ENCODE measurements at regions not wholly inside any gene's neighbourhood (a gene's known extent, or its start where the extent isn't known, plus 50 kb on each side); places are given as distances from the start of the nearest gene placed in this dataset.

DNA sequence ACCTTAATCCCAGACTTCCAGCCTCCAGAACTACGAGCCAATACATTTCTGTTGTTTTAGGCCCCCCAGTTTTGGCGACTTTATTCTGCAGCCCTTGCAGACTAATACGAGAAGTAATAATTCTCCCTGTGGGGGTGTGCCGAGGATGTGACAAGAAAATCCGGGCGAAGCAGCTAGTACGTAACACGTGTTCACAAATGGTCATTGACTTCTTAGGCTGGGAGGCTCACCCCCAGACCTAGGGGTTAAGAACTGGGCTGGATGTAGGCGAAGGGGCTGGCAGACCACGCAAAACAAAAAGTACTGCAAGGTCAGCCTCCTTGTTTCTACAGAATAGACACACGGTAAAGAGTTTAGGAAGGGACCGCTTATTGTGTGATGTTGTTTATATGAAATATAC lies 69.8 kb upstream of the ESRRB start:
- H3K4me1 ChIP-seq (ENCODE audit: control insufficient read depth, insufficient read depth, low read length) = peaks cover 16% of the 10 kb centered on the region
- no peak overlapping the region for H3K9ac ChIP-seq (ENCODE audit: low read length)
- H3K27me3 ChIP-seq (ENCODE audit: control insufficient read depth, insufficient read depth, low read length) = peaks cover 28% of the 10 kb centered on the region
- H3K4me3 ChIP-seq (ENCODE audit: low read depth, low read length) = no peak overlapping the region
- H3K27ac ChIP-seq (ENCODE audit: low read depth, low read length) = no peak overlapping the region
- no peaks in the 10 kb centered on the region for H3K36me3 ChIP-seq (ENCODE audit: control insufficient read depth, insufficient read depth, low read length)
- no peaks in the 10 kb centered on the region for H3K9me3 ChIP-seq (ENCODE audit: control insufficient read depth, insufficient read depth, low read depth, low read length)

DNA sequence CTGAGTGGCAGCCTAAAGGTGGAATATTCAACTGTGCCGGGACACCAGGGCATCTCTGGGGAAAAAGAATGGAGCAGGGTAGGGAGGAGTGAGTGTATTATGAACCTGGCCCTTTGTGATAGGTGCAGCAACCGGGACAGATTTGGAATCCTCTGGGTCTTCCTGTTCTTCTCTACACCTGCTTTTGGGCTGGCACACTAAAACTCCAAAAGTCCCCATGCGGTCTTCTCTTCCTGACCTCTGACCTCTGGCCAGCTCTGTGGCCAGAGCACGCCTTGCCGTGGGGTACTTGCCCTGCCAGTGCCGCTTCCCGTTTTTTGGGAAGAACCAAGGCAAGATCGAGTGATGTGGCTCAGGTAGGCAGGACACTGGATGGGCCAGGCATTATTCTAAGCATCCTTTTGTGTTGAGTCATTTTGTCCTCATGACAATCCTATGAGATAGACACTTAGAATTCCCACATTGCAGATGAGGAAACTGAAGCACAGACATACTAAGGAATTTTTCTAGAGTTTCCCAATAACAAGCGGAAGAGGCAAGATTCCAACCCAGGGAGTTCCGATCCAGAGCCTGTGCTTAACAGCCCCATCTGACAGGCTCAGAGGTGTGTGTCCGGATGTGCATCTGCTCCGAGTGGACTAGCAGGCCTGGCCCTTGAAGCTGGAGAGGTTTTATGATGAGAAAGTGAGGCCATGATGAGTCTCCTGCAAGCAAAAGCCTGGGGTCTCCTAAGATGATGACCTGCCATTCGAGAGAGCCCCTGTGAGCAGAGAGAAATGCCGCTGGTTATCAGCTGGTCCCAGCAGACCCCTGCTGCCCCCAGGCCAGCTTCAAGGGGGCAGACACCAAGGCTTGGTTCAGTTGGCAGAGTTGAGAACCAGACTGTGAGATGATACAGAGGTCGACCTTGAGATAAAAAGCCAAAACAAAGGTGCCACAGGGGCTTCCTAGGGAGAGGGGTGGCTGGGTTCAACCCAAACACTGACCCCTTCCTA lies 67.9 kb upstream of the ESRRB start:
- Histone ChIP-seq H3K27me3 (ENCODE audit: control insufficient read depth, insufficient read depth, low read length) (peaks cover 47% of the 10 kb centered on the region), H3K4me3 (ENCODE audit: low read depth, low read length) (no peak overlapping the region), H3K4me1 (ENCODE audit: control insufficient read depth, insufficient read depth, low read length) (peaks cover 34% of the 10 kb centered on the region), H3K9ac (ENCODE audit: low read length) (no peak overlapping the region), H3K9me3 (ENCODE audit: control insufficient read depth, insufficient read depth, low read depth, low read length) (no peaks in the 10 kb centered on the region), H3K36me3 (ENCODE audit: control insufficient read depth, insufficient read depth, low read length) (no peaks in the 10 kb centered on the region), H3K27ac (ENCODE audit: low read depth, low read length) (no peak overlapping the region)

DNA sequence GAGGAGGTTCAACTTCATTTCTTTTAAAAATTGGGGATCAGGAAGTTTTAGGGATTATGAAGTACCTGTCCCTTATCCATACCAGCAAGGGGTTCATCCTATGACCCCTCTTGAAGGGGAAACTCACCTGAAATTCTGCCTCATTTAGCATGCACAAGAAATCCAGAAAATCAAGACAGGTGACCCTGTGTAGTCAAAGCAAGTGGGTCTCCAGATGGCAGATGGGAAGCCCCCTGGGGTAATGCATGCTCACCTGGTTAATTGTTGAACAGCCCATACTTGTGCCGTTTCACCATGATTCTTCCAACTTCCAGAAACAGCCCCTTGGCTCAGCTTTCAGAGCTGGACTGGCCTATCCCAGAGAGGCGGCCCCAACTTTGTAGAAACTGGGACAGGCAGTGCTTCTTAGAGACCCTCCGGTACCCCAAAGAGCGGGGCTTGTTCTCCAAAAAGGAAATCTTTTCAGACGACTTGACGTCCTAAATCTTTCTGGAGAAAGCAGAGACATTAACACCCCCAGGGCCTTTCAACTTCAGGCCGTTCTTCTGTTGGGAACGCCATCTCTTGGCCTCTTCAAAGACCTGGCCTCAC lies 66.3 kb upstream of the ESRRB start:
- H3K4me1 ChIP-seq (ENCODE audit: control insufficient read depth, insufficient read depth, low read length) = peaks cover 50% of the 10 kb centered on the region
- peaks cover 47% of the 10 kb centered on the region for H3K27me3 ChIP-seq (ENCODE audit: control insufficient read depth, insufficient read depth, low read length)
- no peak overlapping the region for H3K9ac ChIP-seq (ENCODE audit: low read length)
- no peaks in the 10 kb centered on the region for H3K9me3 ChIP-seq (ENCODE audit: control insufficient read depth, insufficient read depth, low read depth, low read length)
- H3K4me3 ChIP-seq (ENCODE audit: low read depth, low read length) = peak overlapping the region; percentile 46; the same call in 1 of the 2 replicates
- no peak overlapping the region for H3K27ac ChIP-seq (ENCODE audit: low read depth, low read length)
- no peaks in the 10 kb centered on the region for H3K36me3 ChIP-seq (ENCODE audit: control insufficient read depth, insufficient read depth, low read length)

DNA sequence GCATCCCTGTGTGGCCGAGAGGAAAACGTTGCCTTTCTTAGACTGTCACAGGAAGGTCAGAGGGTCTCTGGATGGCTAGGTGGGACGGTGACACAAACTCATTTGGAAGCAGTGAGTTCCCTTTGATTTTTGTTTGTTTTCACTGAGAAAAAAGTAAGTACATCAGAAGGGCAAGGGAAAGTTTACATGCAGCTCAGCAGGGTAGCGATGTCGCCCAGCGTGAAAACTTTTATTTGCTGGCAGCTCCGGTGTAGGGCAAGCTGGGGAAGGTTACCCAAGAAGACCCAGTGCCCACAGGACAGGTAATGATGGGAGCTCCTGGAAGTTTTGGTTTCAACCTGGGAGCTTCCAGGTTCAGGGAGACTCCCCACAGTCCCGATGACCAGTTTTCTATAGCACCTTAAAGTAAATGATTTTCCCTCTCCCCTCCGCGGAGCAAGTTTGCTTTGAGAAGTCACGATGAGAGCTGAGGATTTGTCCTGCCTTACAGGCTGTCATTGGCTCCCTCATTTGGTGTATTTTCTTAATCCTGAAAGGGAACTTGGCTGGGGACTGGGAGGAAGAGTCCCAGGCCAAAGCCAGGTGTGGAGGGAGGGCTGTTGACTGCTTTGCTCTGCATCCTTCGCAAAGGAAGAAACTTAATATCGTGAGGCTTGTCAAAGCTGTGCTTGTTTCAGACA lies 64.7 kb upstream of the ESRRB start:
- no peaks in the 10 kb centered on the region for H3K36me3 ChIP-seq (ENCODE audit: control insufficient read depth, insufficient read depth, low read length)
- H3K4me3 ChIP-seq (ENCODE audit: low read depth, low read length) = peak overlapping the region; percentile 46
- peaks cover 54% of the 10 kb centered on the region for H3K27me3 ChIP-seq (ENCODE audit: control insufficient read depth, insufficient read depth, low read length)
- peaks cover 61% of the 10 kb centered on the region for H3K4me1 ChIP-seq (ENCODE audit: control insufficient read depth, insufficient read depth, low read length)
- H3K27ac ChIP-seq (ENCODE audit: low read depth, low read length) = no peak overlapping the region
- H3K9ac ChIP-seq (ENCODE audit: low read length) = peak overlapping the region; percentile 29
- no peaks in the 10 kb centered on the region for H3K9me3 ChIP-seq (ENCODE audit: control insufficient read depth, insufficient read depth, low read depth, low read length)

DNA sequence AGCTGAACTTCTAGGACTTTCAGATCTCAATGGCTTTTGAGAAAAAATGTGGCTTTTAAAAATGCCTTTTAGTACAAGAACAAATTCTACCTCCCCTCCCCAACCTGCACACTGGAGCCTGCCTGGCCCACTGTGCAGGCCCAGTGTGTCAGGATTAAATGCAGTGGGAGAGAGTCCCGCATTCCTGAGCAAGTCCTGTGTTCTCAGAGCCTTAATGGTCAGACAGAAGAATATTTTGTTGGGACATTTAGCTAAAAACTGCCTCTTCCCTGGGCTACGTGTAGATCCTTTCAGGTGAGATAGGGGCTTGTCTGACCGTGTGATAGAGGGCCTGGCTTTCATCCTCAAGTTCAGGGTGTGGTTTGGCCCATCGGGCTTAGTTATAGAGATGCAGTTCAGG lies 63.1 kb upstream of the ESRRB start:
- Histone ChIP-seq H3K9ac (ENCODE audit: low read length) (no peak overlapping the region), H3K27ac (ENCODE audit: low read depth, low read length) (no peak overlapping the region), H3K4me3 (ENCODE audit: low read depth, low read length) (no peak overlapping the region), H3K36me3 (ENCODE audit: control insufficient read depth, insufficient read depth, low read length) (no peaks in the 10 kb centered on the region), H3K27me3 (ENCODE audit: control insufficient read depth, insufficient read depth, low read length) (peaks cover 56% of the 10 kb centered on the region), H3K4me1 (ENCODE audit: control insufficient read depth, insufficient read depth, low read length) (peaks cover 61% of the 10 kb centered on the region), H3K9me3 (ENCODE audit: control insufficient read depth, insufficient read depth, low read depth, low read length) (no peaks in the 10 kb centered on the region)

DNA sequence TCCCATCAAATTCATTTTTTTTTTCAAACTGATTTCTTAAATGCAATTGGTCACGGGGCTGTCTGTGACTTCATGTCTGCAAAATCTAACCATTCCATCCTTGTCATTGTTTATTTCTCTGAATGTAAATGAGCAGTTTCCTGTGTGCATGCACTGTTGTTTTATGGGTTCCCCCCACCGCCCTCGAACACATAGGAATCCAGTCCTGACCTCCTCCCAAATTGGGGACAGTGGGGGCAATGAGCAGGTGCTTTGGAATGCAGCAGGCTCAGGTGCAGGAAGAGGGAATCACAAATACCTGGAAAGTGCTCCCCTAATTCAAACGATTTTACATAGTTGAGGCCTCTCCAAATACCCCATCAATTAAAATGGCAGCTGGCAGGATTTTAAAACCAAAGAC lies 62.6 kb upstream of the ESRRB start:
- Histone ChIP-seq H3K27me3 (ENCODE audit: control insufficient read depth, insufficient read depth, low read length) (peaks cover 55% of the 10 kb centered on the region), H3K4me1 (ENCODE audit: control insufficient read depth, insufficient read depth, low read length) (peaks cover 61% of the 10 kb centered on the region), H3K4me3 (ENCODE audit: low read depth, low read length) (no peak overlapping the region; the same call in 1 of the 2 replicates), H3K9me3 (ENCODE audit: control insufficient read depth, insufficient read depth, low read depth, low read length) (no peaks in the 10 kb centered on the region), H3K9ac (ENCODE audit: low read length) (no peak overlapping the region), H3K27ac (ENCODE audit: low read depth, low read length) (0 out of 2 replicates have a peak overlapping the region, but pooled peaks have one; percentile 51), H3K36me3 (ENCODE audit: control insufficient read depth, insufficient read depth, low read length) (no peaks in the 10 kb centered on the region)

DNA sequence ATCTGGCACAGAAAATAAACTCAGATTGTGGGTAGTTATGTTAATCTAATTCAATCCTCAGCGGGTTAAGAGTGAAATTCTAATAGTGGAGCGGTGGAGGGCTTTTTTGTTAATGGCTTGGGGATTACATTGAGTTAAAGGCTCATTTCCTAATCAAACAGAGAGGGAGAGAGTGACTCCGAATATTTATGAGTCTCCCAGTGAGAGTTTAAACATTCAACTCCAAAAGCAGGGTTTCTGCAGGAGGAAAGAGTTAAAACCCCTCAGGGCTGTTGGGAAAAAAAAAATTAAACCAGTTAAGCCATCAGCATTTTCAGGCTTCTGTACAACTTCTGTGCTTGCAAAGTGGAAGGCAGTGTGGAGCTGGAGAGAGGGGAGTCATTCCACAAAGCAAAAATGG lies 62.1 kb upstream of the ESRRB start:
- Histone ChIP-seq H3K4me1 (ENCODE audit: control insufficient read depth, insufficient read depth, low read length) (peaks cover 61% of the 10 kb centered on the region), H3K36me3 (ENCODE audit: control insufficient read depth, insufficient read depth, low read length) (no peaks in the 10 kb centered on the region), H3K9ac (ENCODE audit: low read length) (peak overlapping the region; percentile 60), H3K9me3 (ENCODE audit: control insufficient read depth, insufficient read depth, low read depth, low read length) (no peaks in the 10 kb centered on the region), H3K4me3 (ENCODE audit: low read depth, low read length) (peak overlapping the region; percentile 23; the same call in 1 of the 2 replicates), H3K27me3 (ENCODE audit: control insufficient read depth, insufficient read depth, low read length) (peaks cover 50% of the 10 kb centered on the region), H3K27ac (ENCODE audit: low read depth, low read length) (peak overlapping the region; percentile 51)

DNA sequence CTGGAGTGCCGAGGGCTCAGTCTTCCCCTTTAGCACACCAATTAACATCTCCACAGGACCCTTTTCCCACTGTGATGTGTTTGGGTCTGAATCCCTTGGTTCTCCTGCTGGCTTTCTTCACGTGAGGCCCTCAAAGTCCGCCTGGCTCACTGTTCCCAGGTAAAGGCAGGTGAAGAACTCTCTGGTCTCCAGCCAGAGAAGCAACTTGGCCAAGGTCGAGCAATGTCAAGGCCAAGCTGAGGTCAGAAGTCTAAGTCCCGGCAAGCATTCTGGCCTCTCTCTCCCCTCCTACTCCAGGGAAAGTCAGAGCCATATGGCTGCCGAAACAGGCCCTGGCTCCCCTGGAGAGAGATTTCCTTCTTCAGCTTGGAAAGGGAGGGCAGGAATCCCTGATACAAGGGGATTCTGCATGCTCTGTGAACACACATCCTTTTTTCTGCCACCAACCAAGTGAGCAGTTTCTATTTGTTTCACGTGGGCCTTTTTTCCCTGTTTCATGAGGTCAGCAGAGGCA lies 61.4 kb upstream of the ESRRB start:
- H3K9me3 ChIP-seq (ENCODE audit: control insufficient read depth, insufficient read depth, low read depth, low read length) = no peaks in the 10 kb centered on the region
- peaks cover 60% of the 10 kb centered on the region for H3K4me1 ChIP-seq (ENCODE audit: control insufficient read depth, insufficient read depth, low read length)
- no peaks in the 10 kb centered on the region for H3K36me3 ChIP-seq (ENCODE audit: control insufficient read depth, insufficient read depth, low read length)
- peak overlapping the region; percentile 23; the same call in 1 of the 2 replicates for H3K4me3 ChIP-seq (ENCODE audit: low read depth, low read length)
- peaks cover 43% of the 10 kb centered on the region for H3K27me3 ChIP-seq (ENCODE audit: control insufficient read depth, insufficient read depth, low read length)
- peak overlapping the region; percentile 51 for H3K27ac ChIP-seq (ENCODE audit: low read depth, low read length)
- H3K9ac ChIP-seq (ENCODE audit: low read length) = peak overlapping the region; percentile 60

DNA sequence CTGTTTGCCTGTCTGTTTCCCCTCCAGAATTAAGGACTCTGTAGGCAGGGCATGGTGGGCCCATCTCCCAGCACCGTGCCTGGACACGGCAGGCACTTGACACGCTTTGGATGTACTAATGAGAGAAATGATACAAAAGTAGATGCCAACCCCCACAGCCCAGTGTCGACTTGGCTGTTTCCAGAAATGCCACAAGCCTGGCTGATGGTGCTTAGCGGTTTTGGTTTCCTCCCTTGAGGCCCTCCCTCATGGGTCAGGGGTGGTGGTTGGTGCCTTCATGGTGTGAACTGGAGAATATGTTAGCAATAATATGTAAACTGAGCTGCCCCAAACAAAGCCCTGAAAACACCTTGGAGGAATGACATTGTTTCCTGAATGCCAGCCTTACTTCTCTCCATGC lies 55.5 kb upstream of the ESRRB start:
- Histone ChIP-seq H3K27ac (ENCODE audit: low read depth, low read length) (no peak overlapping the region), H3K4me3 (ENCODE audit: low read depth, low read length) (no peak overlapping the region), H3K4me1 (ENCODE audit: control insufficient read depth, insufficient read depth, low read length) (0 out of 2 replicates have a peak, but pooled peaks cover 4% of the 10 kb centered on the region), H3K9me3 (ENCODE audit: control insufficient read depth, insufficient read depth, low read depth, low read length) (no peaks in the 10 kb centered on the region), H3K27me3 (ENCODE audit: control insufficient read depth, insufficient read depth, low read length) (peaks cover 8% of the 10 kb centered on the region; the same call in 1 of the 2 replicates), H3K36me3 (ENCODE audit: control insufficient read depth, insufficient read depth, low read length) (no peaks in the 10 kb centered on the region), H3K9ac (ENCODE audit: low read length) (no peak overlapping the region)

DNA sequence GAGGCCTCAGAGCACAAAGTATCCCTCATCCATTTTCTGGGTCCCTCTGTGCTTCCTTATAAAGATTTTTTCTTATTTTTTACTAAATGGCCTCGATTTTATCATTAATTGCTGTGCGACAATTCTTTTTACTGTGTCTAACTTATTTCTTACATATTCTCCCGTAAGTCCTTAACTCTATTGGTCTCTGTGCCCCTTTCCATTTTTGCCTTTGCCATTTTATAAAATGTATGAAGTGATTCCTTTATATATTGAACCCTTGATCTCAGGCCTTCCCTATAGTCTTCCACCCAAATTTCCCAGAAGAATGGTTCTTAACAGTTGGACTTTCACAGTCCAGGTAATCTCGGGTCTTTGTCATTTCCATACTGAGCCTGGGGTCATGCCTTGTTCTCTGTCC lies 55.0 kb upstream of the ESRRB start:
- H3K27me3 ChIP-seq (ENCODE audit: control insufficient read depth, insufficient read depth, low read length) = peaks cover 4% of the 10 kb centered on the region; the same call in 1 of the 2 replicates

More for the DNA sequence above, 55.0 kb upstream of the ESRRB start:
- Histone ChIP-seq H3K4me3 (ENCODE audit: low read depth, low read length) (no peak overlapping the region), H3K9ac (ENCODE audit: low read length) (no peak overlapping the region), H3K4me1 (ENCODE audit: control insufficient read depth, insufficient read depth, low read length) (0 out of 2 replicates have a peak, but pooled peaks cover under 1% of the 10 kb centered on the region), H3K27ac (ENCODE audit: low read depth, low read length) (no peak overlapping the region), H3K36me3 (ENCODE audit: control insufficient read depth, insufficient read depth, low read length) (no peaks in the 10 kb centered on the region), H3K9me3 (ENCODE audit: control insufficient read depth, insufficient read depth, low read depth, low read length) (no peaks in the 10 kb centered on the region)

Data from HUES6 (cell line).